ENCODE measurements at regions not wholly inside any gene's neighbourhood (a gene's known extent, or its start where the extent isn't known, plus 50 kb on each side); places are given as distances from the start of the nearest gene placed in this dataset.

DNA sequence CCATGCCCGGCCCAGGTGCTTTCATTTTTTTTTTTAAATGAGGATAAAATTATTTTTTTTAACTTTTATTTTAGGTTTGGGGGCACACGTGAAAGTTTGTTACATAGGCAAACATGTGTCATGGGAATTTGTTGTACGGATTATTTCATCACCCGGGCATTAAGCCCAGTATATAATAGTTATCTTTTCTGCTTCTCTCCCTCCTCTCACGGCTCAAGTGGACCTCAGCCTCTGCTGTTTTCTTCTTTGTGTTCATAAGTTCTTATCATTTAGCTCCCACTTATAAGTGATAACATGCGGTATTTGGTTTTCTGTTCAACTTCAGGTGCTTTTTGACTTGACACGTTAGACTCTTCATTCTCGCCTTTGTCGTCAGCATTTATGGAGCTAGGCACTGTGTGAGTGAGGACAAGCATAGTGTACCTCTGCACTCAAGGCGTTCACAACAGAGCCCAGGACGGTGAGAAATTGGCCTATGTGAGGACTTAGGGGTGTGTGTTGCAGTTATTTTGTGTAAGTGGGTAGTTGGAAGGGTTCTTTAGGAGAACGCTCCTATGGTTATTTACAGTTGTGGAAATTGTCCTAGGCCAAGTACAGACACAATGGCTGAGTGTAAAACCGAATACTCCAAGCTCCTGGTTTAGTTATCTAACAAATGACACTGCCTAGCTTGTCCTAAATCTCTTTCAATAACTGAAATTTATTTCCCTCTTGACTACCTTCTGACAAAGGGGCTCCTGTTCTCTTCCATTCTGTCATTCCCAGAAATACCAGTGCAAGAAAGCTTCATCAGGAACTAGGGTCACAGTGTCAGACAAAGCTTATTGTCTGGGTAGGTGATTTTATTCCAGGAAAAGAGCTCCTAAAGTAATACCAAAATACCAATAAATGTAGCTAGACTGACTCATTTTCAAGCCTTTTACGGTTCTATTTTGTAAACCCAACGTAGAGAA, 200.5 kb upstream of the PRICKLE1 start:
- Mint-ChIP-seq H3K4me1 (no peaks in the 10 kb centered on the region), H3K4me3 (no peak overlapping the region), H3K36me3 (no peaks in the 10 kb centered on the region), H3K9me3 (no peaks in the 10 kb centered on the region), H3K27ac (no peak overlapping the region), H3K27me3 (peaks cover 1% of the 10 kb centered on the region)

DNA sequence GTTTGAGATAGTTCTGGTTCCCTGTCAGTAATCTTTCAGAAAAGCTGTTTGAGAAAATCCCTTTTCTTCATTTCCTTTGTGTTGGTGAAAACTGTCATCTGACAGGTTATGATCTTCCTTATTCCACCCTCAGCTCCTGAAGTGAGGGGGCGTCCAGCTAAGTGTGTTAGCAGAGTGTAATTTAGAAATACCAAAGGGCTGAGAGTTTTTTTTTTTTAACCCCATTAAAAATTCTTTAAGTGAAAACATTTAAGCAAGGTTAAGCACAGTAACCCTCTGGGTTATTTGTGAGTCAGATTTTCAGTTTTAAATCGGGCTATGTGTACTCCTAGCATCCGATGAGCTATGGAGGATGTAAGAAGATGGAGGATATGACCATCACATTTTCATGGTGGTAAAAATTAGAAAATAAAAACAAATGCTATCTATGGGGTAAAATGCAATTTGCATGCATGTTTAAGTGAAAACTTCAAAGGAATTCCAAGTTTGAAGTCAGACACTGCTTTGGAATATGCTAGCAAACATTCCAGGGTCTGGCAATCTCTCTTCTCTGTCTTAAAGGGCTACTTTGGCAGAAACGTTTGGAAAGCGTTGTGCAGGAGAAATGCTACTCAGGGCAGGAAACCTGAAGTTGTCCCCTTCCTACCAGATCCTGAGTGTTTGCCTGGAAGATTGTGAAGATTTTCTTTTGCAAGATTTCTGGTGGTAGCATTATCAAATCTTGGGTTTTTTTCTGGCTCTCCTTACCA, 197.0 kb upstream of the PRICKLE1 start:
- Mint-ChIP-seq H3K4me3 (no peak overlapping the region), H3K36me3 (no peaks in the 10 kb centered on the region), H3K4me1 (no peaks in the 10 kb centered on the region), H3K27me3 (peaks cover 1% of the 10 kb centered on the region), H3K9me3 (no peaks in the 10 kb centered on the region), H3K27ac (no peak overlapping the region)

DNA sequence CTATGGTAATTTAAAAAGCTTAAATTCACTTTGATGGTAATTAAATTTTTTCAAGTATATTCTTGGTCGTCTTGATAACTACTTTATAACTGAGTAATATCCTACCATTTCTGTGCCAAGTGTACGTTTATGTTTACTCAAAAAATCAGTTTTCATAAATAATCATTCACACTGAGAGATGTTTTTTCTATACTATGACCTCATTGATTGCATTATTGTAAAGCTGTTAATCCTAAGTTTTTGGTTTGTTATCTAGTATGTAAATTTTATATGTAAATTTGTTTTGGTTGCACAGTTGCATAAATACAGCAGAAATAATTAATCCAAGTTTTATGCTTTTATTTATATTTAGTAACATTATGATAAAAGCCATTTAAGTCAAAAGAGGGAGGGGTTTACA, 196.4 kb upstream of the PRICKLE1 start:
- no peaks in the 10 kb centered on the region for H3K36me3 Mint-ChIP-seq
- no peak overlapping the region for H3K27ac Mint-ChIP-seq
- peaks cover 1% of the 10 kb centered on the region for H3K27me3 Mint-ChIP-seq
- H3K4me1 Mint-ChIP-seq = no peaks in the 10 kb centered on the region
- H3K4me3 Mint-ChIP-seq = no peak overlapping the region
- no peaks in the 10 kb centered on the region for H3K9me3 Mint-ChIP-seq

DNA sequence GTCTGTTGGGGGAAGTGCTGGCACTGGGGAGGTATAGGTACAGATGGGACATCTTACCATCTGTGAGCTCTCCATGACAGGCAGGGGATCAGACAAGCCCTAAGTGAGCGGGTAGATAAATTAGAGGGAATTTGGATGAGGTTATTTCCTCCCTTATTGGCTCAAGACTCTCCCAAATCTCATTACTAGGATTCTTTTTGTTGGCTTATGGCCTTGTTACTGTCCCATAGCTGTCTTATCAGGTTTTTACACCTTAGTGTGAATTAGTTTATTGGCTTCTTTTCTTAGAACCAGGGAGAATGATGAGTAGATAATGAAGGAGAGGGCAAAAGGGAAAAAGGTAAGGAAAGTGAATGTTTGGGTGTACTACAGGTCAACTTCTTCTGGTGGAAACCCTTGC, 191.1 kb upstream of the PRICKLE1 start:
- Mint-ChIP-seq H3K4me1 (no peaks in the 10 kb centered on the region), H3K27ac (no peak overlapping the region), H3K36me3 (no peaks in the 10 kb centered on the region), H3K27me3 (no peaks in the 10 kb centered on the region), H3K9me3 (no peaks in the 10 kb centered on the region), H3K4me3 (no peak overlapping the region)

DNA sequence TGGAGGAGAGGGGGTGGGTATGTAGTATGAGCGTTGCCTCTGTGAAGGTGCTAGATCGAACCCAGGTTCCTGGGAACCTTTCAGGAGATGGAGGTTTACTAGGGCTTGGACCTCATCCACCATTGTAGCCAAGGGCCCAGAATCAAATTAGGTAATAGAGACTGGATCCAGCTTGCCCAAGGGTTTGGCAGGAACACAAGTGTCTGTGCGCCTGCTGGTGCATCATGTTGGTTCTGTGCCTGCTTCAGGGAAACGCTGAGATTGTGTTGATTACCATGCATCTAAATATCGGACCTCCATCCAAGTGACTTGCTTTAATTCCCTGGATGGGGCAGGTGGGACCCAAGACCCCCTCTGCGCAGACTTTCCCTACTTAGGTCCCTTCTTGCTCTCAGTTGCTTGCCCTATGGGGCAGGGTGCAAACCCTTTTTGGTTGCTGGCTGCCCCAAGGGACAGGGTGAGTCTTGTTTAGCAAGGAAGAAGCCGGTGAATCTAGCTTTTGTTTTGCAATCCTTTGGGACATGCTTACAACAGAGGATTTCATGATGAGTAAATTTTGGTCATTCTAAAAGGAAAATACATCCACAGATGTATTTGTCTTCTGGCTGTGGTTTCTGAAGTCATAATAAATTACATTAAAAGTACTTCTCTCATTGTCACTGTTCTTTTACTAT, 189.8 kb upstream of the PRICKLE1 start:
- H3K4me1 Mint-ChIP-seq = no peaks in the 10 kb centered on the region
- H3K4me3 Mint-ChIP-seq = no peak overlapping the region
- H3K27me3 Mint-ChIP-seq = no peaks in the 10 kb centered on the region
- H3K36me3 Mint-ChIP-seq = no peaks in the 10 kb centered on the region
- no peak overlapping the region for H3K27ac Mint-ChIP-seq
- H3K9me3 Mint-ChIP-seq = no peaks in the 10 kb centered on the region

DNA sequence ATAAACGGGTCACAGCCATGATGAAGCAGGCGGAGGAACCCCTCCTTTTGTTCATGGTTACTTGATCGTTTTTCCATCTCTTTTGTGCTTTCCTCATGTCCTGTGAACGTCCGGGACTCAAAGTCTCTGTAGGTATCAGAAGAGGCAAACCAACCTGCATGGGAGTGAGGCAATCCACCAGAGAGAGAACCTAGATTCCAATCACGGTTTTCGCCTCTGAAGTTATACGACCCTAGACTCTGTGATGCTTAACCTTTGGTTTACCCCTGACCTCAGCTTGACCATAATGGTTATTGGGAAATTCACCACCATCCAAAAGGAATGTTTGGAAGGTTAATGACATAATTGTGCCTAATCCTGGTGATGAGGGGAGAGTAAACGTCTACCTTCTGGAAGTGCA, 186.8 kb upstream of the PRICKLE1 start:
- H3K9me3 Mint-ChIP-seq = no peaks in the 10 kb centered on the region
- no peak overlapping the region for H3K4me3 Mint-ChIP-seq
- no peaks in the 10 kb centered on the region for H3K4me1 Mint-ChIP-seq
- no peaks in the 10 kb centered on the region for H3K36me3 Mint-ChIP-seq
- H3K27ac Mint-ChIP-seq = no peak overlapping the region
- no peaks in the 10 kb centered on the region for H3K27me3 Mint-ChIP-seq

DNA sequence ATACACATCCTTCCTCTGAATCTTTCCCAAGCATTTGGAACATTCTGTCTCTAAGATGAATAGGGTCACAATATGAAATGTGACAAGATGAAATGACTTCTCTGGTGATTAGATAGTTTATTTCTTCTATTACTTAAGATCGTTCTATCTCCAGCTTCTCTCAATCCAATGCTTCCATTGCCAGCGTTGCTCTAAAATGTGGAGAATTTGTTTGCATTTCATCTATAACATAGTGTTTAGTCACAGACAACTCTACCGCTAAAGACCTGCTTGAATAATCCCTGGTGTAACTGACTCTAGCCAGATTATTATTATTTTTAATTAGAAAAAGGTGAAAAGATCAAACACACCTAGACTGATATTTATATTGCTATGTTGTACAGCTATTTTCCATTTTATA, 184.7 kb upstream of the PRICKLE1 start:
- Mint-ChIP-seq H3K27me3 (no peaks in the 10 kb centered on the region), H3K9me3 (no peaks in the 10 kb centered on the region), H3K27ac (no peak overlapping the region), H3K4me3 (no peak overlapping the region), H3K36me3 (no peaks in the 10 kb centered on the region), H3K4me1 (no peaks in the 10 kb centered on the region)

DNA sequence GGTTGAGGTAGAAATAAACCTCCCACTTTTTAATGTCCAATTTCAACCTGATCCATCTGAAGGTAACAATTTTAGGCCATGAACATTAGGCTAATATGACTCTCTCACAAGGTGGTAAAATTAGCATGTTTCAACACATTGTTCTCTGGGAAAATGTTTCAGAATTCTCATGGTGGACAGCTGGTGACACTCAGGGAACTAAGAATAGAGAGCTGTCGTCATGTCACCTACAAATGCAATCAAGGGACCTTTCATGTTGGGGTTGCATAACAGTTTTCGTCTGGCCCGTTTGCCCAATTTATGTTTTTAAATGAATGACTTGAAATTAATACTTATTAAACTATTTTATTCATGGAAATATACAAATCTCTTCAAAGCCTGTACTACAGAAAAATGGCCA, 180.7 kb upstream of the PRICKLE1 start:
- no peak overlapping the region for H3K4me3 Mint-ChIP-seq
- H3K36me3 Mint-ChIP-seq = no peaks in the 10 kb centered on the region
- H3K27me3 Mint-ChIP-seq = no peaks in the 10 kb centered on the region
- no peak overlapping the region for H3K27ac Mint-ChIP-seq
- H3K4me1 Mint-ChIP-seq = no peaks in the 10 kb centered on the region
- no peaks in the 10 kb centered on the region for H3K9me3 Mint-ChIP-seq

DNA sequence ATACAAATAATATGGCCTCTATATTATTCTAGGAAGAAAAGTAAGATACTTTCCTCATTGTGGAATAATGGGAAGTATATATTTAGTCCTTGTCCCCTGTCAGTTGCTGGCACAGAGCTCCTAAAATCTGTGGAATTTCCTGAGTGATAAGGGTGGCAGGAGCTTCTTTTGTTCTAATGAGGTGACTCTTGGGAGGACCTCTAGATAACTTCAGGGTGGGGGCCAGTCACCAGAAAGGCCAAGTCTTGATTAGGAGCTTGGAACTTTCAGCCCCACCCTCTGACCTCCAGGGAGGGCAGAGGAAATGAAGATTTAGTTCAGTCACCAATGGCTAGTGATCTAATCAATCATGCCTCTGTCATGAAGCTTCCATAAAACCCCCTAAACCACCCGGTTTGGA, 179.9 kb upstream of the PRICKLE1 start:
- Mint-ChIP-seq H3K4me3 (no peak overlapping the region), H3K27ac (no peak overlapping the region), H3K27me3 (no peaks in the 10 kb centered on the region), H3K4me1 (no peaks in the 10 kb centered on the region), H3K36me3 (no peaks in the 10 kb centered on the region), H3K9me3 (no peaks in the 10 kb centered on the region)

DNA sequence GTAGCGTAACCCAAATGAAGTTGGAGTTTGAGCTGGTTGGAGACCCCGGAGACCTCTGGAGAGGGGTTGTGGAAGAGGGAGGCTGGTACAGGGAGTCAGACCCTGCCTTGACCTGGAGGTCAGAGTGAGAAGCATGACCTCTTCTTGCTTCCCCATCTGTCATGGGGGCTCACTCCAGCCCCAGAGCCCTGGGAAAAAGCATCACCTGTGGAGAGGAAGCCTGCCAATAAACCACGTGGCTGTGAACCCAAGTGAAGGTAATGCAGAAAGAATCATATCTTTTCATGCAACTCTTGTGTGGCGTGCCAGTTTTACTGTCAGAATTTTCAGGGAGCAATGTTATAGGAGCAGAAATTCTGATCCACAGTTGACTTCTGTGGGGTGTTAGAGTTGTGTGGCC, 178.5 kb upstream of the PRICKLE1 start:
- no peak overlapping the region for H3K4me3 Mint-ChIP-seq
- H3K4me1 Mint-ChIP-seq = no peaks in the 10 kb centered on the region
- H3K36me3 Mint-ChIP-seq = no peaks in the 10 kb centered on the region
- no peak overlapping the region for H3K27ac Mint-ChIP-seq
- no peaks in the 10 kb centered on the region for H3K27me3 Mint-ChIP-seq
- no peaks in the 10 kb centered on the region for H3K9me3 Mint-ChIP-seq

DNA sequence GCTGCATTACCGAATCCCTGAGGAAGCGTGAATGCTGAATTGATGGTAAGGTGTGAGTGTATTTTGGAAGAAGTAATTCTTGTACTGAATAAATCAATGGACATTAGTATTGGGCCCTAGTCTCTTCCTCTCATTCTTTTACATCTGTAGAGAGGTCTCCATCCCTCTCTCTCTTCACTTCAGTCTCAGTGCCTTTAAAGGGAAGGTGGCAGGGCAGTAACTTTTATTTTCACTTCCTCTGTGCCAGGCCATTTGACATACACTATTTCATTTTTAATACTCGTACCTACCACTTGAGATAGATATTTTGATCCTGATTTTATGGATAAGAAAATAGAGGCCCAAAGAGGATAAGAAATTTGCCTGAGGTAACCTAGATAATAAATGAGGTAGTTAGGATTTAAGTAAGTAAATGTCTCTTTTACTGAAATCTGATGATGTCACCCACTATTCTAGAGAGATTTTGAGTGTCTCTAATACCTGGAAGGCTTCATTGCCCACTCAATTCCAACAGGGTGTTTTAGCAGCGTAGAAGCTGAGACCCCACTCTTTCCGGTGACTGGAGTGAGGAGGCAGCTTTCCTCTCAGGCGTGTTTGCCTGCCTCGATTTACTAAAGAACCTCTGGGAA, 177.9 kb upstream of the PRICKLE1 start:
- Mint-ChIP-seq H3K4me3 (no peak overlapping the region), H3K27me3 (no peaks in the 10 kb centered on the region), H3K4me1 (no peaks in the 10 kb centered on the region), H3K27ac (no peak overlapping the region), H3K36me3 (no peaks in the 10 kb centered on the region), H3K9me3 (no peaks in the 10 kb centered on the region)

DNA sequence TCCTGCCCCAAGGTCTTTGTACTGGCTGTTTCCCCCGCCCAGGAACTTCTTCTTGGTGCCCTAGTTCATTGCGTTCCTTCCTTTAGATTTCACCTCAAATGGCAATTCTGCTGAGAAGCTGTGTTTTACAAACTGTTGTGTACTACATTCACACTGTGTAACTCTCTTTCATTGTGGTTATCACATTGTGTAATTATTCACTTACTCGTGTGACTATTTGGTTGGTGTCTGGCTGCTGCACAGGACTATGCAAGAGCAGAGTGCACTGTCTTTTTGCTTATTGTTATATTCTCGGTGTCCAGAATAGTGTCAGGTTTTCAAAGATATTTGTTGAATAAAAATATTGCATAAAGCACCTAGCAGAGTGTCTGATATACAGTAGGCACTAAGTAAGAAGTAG, 177.2 kb upstream of the PRICKLE1 start:
- no peaks in the 10 kb centered on the region for H3K9me3 Mint-ChIP-seq
- H3K27me3 Mint-ChIP-seq = no peaks in the 10 kb centered on the region
- no peaks in the 10 kb centered on the region for H3K36me3 Mint-ChIP-seq
- no peak overlapping the region for H3K27ac Mint-ChIP-seq
- no peak overlapping the region for H3K4me3 Mint-ChIP-seq
- no peaks in the 10 kb centered on the region for H3K4me1 Mint-ChIP-seq

DNA sequence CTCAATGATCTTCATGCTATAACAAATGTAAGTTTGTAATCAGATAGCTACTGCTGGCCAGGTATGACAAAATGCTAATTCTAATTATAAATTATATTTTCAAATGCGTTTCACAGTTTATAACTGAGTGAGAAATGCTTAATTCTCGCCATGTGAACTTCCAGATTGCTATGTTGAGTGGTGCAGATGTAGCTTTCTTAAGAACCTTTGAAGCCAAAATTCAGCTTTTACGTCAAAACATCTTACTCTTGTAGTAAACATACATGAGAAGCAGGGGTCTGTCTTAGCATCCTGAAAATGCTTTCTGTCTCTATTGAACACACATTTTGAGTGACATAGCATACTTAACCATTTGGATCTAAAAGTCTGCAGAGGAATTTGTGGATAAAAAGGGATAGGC, 176.5 kb upstream of the PRICKLE1 start:
- Mint-ChIP-seq H3K36me3 (no peaks in the 10 kb centered on the region), H3K9me3 (no peaks in the 10 kb centered on the region), H3K4me3 (no peak overlapping the region), H3K27ac (no peak overlapping the region), H3K4me1 (no peaks in the 10 kb centered on the region), H3K27me3 (no peaks in the 10 kb centered on the region)

DNA sequence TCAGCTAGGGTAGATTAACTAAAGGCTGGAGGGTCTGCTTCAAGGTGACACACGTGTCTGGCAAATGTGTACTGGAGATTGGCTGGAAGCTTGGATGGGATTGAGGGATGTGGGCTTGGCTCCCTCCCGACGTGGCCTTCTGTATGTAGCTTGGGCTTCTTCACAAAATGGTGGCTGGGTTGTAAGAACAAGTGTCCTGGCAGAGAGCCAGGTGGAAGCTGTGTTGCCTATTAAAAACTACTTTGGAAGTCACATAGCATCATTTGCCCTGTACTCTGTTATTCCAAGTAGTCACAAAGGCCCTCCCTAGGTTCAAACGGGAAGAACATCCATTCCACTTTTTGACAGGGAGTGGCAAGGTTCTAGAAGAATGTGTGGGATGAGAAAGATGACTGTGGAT, 174.1 kb upstream of the PRICKLE1 start:
- H3K36me3 Mint-ChIP-seq = no peaks in the 10 kb centered on the region
- no peaks in the 10 kb centered on the region for H3K27me3 Mint-ChIP-seq
- no peak overlapping the region for H3K4me3 Mint-ChIP-seq

DNA sequence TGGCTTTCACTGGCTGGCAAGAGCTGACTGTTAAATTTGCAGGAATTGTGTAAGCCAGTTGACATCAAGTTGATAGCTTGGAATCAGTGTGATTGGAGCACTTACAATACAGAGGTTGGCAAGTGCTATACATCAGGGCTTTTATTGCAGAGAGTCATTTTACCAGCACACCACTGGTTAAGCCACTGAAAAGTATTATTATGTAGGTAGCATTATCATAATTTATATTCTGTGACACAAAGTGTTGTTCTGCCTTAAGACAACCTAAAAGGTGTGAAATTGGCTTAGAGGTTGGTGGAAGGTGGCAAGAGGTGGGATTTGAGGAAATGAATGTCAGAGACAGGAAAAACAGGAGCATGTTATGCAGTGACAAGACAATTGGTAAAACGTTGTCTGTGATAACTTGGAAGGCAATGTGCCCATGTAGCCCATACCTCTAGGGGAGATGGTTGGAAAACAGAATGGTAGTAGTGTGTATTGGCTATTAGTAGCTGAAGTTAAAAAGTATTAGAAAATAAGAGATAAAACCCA, 172.9 kb upstream of the PRICKLE1 start:
- Mint-ChIP-seq H3K36me3 (no peaks in the 10 kb centered on the region), H3K4me1 (no peaks in the 10 kb centered on the region), H3K4me3 (no peak overlapping the region), H3K9me3 (no peaks in the 10 kb centered on the region), H3K27me3 (no peaks in the 10 kb centered on the region), H3K27ac (no peak overlapping the region)

More for the DNA sequence above, 174.1 kb upstream of the PRICKLE1 start:
- Mint-ChIP-seq H3K9me3 (no peaks in the 10 kb centered on the region), H3K27ac (no peak overlapping the region), H3K4me1 (no peaks in the 10 kb centered on the region)
